RCC 7860 (cell line): ENCODE measurements at regions not wholly inside any gene's neighbourhood (a gene's known extent, or its start where the extent isn't known, plus 50 kb on each side); places are given as distances from the start of the nearest gene placed in this dataset.
"Not testable (repeated sequence)": the region's sequence is repeated elsewhere in the genome, so short reads cannot be mapped to it uniquely, and the experiment has no call there.

ENCODE experiments used
- DNase-seq: peaks from one replicate; pipeline ENCODE4 v3.0.0-alpha.2; 2015; ENCODE audit warnings: low spot score
- FAIRE-seq: peaks from 2 replicates; lab custom pipeline; 2012; peaks lifted over from hg19 to GRCh38; lab: Jason Lieb, UNC

DNA sequence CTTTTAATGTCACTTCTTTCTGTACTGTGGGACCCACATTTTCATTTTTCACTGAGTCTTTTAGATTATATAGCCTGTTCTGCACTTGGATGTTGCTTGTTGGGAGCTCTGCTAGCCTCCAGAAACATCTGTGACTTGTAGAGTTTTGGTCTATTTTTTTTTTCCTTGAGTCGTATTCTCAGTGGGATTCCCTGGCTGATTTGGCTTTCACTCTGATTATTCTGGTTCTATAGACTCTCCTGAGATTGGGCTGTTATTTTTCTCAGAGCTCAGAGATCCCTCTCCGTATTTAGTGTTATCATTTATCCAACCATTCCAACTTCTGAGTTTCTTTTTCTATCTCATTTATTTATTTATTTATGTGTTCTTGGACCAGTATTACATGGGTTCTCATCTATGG is 339.3 kb downstream of the FAM170A start:
- no peak for DNase-seq
- FAIRE-seq = no peak

DNA sequence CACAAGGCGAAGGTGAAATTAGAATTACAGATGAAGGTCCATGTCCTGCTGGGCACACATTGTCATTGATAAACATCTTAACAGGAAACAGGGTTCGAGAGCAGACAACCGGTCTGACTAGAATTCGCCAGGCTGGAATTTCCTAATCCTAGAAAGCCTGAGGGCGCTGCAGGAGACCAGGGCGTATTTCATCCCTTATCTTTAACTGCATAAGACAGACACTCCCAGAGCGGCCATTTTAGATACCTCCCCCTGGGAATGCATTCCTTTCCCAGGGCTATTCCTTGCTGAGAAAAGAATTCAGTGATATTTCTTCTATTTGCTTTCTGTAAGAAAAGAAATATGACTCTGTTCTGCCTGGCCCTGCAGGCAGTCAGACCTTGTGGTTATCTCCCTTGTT is 357.7 kb downstream of the FAM170A start:
- DNase-seq, FAIRE-seq: not testable (repeated sequence)

GRCh38 chr5:119991625-119992024 is 362.3 kb downstream of the FAM170A start:
- FAIRE-seq (no peak), DNase-seq (no peak)

- FAIRE-seq (no peak), DNase-seq (no peak)
Measured at GRCh38 chr5:119996128-119996527, 366.8 kb downstream of the FAM170A start.

DNA sequence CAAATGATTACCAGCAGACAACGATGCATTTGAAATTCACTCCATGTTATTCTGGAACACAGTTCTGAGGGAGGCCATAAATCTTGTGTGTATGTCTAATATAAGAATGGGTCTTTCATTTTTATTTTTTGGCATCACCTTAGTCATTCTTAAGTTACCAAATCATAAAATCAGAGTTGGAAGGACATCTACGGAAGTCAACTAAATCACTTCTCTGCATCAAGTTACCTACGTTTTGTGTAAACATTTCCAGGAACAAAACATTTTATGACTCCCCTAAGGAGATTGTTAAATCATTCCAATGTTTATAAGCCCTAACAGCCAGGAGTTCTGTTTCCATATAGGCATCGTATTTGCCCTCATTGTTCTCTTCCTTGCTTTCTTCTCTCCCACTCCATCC is 378.2 kb downstream of the FAM170A start:
- FAIRE-seq = no peak
- DNase-seq = no peak

DNA sequence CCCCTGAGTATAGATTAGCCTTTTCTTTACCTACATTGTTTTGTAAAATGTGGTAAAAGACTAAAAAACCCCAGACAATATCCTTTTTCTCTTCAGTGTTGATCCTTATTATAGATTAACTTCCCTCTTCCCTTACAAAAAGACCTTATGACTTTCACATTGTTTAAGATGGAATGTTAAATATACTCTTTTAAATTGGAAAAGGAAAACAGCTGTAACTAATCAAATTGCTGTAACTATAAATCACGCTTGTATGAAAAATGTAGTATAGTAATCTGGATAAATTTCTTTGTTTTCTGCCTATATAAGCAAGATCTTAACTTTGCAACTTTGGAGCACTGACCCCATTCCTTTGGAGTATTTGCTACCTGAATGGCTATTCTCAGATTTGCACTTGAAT is 383.1 kb downstream of the FAM170A start:
- DNase-seq = no peak

DNA sequence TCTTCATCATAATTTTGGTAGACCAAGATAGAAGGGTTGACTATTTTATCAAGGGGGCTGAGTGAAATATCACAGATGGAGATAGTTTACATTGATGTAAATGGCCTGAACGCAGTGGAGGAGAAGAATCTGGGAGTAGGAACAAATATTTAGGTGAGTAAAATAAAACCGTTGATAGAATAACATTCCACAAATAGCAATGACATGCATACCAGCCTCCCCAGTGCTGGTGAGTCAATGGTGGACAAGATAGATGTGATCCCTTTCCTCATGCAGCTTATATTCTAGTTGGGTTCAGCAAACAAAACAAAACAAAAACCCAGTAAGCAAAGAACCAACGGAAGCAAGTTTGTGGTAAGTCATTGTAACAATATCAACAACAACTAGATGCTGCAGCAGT is 385.2 kb downstream of the FAM170A start:
- DNase-seq (no peak), FAIRE-seq (no peak)

More for the DNA sequence above, 383.1 kb downstream of the FAM170A start:
- no peak for FAIRE-seq

- no peak for FAIRE-seq
- DNase-seq = no peak
Measured at GRCh38 chr5:120016717-120017382, 387.5 kb downstream of the FAM170A start.

- DNase-seq (no peak), FAIRE-seq (no peak)
Measured at GRCh38 chr5:120017513-120017912, 388.2 kb downstream of the FAM170A start.

DNA sequence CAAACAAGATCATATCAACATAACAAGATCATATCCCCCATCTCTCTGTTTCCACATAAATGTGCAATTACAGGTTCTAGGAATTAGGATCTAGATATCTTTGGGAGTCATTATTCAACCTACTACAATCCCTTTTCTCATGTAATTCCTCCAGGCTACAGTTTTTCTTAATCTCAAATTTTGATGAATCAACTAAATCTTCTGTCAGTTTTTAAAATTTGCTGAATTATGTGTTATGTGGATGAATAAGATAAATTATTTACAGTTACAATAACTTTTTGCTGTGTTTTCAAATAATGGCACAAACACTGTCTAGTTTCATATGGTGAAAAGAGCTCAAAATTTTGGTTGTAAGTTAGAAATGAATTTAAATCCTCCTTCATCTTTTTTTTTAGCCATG is 405.8 kb downstream of the FAM170A start:
- FAIRE-seq (no peak), DNase-seq (no peak)

DNA sequence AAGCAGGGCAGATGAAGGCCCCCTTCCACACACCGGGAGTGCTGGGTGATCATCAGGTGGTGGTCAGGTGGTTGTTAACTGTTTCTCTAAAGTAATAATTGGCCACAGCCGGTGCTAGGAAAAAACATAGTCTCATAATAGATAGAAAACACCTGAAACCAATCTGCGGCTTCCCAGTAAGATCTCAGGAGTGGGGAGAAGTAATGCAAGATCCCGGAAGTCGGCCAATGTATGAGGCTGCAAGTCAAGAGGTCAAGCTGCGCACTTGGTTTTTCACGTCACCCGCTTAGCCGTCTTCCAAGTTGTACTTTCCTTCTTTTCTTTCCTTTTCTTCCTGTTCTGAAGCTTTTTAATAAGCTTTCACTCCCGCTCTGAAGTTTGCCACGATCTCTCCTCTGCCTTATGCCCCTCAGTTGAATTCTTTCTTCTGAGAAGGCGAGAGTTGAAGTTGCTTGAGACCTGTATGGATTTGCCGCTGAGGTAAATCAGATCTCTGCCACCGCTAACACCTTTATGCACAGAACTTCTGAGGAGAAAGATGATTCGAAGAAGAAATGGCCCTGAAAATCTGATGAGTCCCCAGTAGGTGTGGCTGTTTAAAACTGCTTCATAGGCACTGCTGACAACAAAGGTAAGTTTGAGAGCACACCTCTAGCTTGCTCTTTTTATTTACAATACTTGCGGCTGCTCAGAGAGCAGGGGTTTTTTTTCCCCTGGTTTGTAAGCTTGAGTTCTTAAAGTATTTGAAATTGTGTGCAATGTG is 406.6 kb downstream of the FAM170A start:
- DNase-seq = no peak
- FAIRE-seq = no peak

GRCh38 chr5:120037451-120037850 is 408.1 kb downstream of the FAM170A start:
- DNase-seq (no peak), FAIRE-seq (no peak)

GRCh38 chr5:120039111-120039510 is 409.8 kb downstream of the FAM170A start:
- FAIRE-seq (peak; percentile 57), DNase-seq (no peak)

GRCh38 chr5:120043431-120043830 is 414.1 kb downstream of the FAM170A start:
- FAIRE-seq = no peak
- DNase-seq = no peak

GRCh38 chr5:120052916-120053828 is 410.9 kb upstream of the PRR16 start:
- FAIRE-seq (no peak), DNase-seq (no peak)

GRCh38 chr5:120053841-120054240 is 410.3 kb upstream of the PRR16 start:
- no peak for FAIRE-seq
- DNase-seq = no peak

DNA sequence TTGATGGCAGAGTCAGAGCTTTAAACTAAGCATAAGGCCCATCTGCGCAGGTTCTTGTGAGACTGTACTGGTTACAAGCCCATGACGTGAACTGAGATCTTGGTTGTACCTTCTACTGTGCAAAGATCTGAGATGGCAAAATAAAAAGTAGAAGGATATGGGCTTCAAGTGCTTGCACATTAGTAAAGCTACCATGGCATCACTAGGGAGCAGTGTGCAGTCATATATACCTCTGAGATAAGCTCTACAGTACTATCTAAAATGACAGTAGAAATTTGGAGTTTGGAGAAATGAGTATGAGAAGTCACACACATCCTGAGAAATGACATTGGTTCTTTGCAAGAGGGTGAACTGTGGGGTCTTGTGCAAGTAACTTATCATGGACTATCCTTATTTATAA is 408.2 kb upstream of the PRR16 start:
- DNase-seq (no peak), FAIRE-seq (no peak)

GRCh38 chr5:120062515-120062917 is 401.6 kb upstream of the PRR16 start:
- no peak for FAIRE-seq
- no peak for DNase-seq

- FAIRE-seq = no peak
- DNase-seq = no peak
Measured at GRCh38 chr5:120072068-120072761, 391.9 kb upstream of the PRR16 start.

GRCh38 chr5:120073722-120074121 is 390.4 kb upstream of the PRR16 start:
- no peak for FAIRE-seq

DNA sequence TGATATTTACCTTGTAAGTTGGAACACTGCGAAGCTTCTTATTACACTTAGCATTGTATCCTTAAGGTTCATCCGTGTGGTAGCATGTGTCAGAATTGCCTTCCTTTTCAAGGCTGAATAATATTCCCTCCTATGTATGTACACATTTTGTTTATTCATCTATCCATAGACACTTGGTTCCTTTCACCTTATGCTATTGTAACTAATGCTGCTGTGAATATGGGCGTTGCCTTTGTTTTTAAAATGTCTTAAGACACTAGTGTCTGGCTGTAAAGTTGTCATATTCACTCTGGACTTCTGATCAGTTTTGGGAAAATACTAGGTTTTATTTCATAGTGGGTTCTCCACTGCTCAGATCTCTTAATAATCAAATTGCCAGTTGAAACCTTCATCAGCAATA is 383.3 kb upstream of the PRR16 start:
- DNase-seq (no peak), FAIRE-seq (no peak)

More at GRCh38 chr5:120073722-120074121, 390.4 kb upstream of the PRR16 start:
- DNase-seq = no peak
